Astrocyte of the spinal cord (primary cell): ENCODE measurements at regions not wholly inside any gene's neighbourhood (a gene's known extent, or its start where the extent isn't known, plus 50 kb on each side); places are given as distances from the start of the nearest gene placed in this dataset.

Experiments
- DNase-seq: peaks from one replicate; pipeline ENCODE4 v3.0.0; 2011; ENCODE audit warnings: low read depth, low spot score
- H3K4me3 ChIP-seq: 2 replicates; pipeline ENCODE4 v1.5.1; 2011; ENCODE audit warnings: low read depth, mild to moderate bottlenecking, low read length, moderate library complexity
- CTCF ChIP-seq: IDR thresholded peaks from 2 replicates; pipeline ENCODE4 v1.5.1; 2012; ENCODE audit warnings: low read depth, mild to moderate bottlenecking, low read length, inconsistent platforms
- in situ Hi-C: cut with HindIII; loops from 2 replicates; pipeline ENCODE4 v1.10.0; 2017; ENCODE audit warnings: low sequenced_read_pairs

GRCh38 chr6:139777202-139777970, 402.9 kb upstream of the CITED2 start:
- no peak for DNase-seq
- H3K4me3 ChIP-seq: no peak overlapping the region
- in situ Hi-C loops: no loop called here
- no peak for TF ChIP-seq CTCF

GRCh38 chr6:139776041-139776440, 401.6 kb upstream of the CITED2 start:
- no peak overlapping the region for H3K4me3 ChIP-seq
- in situ Hi-C loops: no loop called here
- peak; percentile 46 for DNase-seq
- no peak for TF ChIP-seq CTCF

- DNase-seq: no peak
- H3K4me3 ChIP-seq: no peak overlapping the region
- no peak for TF ChIP-seq CTCF
- in situ Hi-C loops: no loop called here
These were observed 393.7 kb upstream of the CITED2 start for GRCh38 chr6:139768196-139768595.

- DNase-seq: no peak
- no peak overlapping the region for H3K4me3 ChIP-seq
- in situ Hi-C loops: no loop called here
- TF ChIP-seq CTCF: no peak
These were observed 392.3 kb upstream of the CITED2 start for GRCh38 chr6:139766796-139767195.

GRCh38 chr6:139765825-139766285, 391.4 kb upstream of the CITED2 start:
- in situ Hi-C loops: no loop called here
- DNase-seq: no peak
- no peak overlapping the region for H3K4me3 ChIP-seq
- TF ChIP-seq CTCF: no peak

GRCh38 chr6:139764498-139764986, 390.1 kb upstream of the CITED2 start:
- TF ChIP-seq CTCF: no peak
- peak; percentile 97 for DNase-seq
- in situ Hi-C loops: no loop called here
- no peak overlapping the region for H3K4me3 ChIP-seq
